Stimulated activated CD8-positive, alpha-beta memory T cell treated with anti-CD3 and anti-CD28 coated beads, Interleukin-4, amount 100 ng/mL, for 24 hours (primary cell): ENCODE measurements at regions not wholly inside any gene's neighbourhood (a gene's known extent, or its start where the extent isn't known, plus 50 kb on each side); places are given as distances from the start of the nearest gene placed in this dataset.

Experiments
- DNase-seq: peaks from one replicate; pipeline ENCODE4 v3.0.0-alpha.2; 2020; ENCODE audit warnings: low read depth

GRCh38 chr16:86384980-86385379, 125.3 kb upstream of the FOXF1 start:
- DNase-seq: no peak

DNA sequence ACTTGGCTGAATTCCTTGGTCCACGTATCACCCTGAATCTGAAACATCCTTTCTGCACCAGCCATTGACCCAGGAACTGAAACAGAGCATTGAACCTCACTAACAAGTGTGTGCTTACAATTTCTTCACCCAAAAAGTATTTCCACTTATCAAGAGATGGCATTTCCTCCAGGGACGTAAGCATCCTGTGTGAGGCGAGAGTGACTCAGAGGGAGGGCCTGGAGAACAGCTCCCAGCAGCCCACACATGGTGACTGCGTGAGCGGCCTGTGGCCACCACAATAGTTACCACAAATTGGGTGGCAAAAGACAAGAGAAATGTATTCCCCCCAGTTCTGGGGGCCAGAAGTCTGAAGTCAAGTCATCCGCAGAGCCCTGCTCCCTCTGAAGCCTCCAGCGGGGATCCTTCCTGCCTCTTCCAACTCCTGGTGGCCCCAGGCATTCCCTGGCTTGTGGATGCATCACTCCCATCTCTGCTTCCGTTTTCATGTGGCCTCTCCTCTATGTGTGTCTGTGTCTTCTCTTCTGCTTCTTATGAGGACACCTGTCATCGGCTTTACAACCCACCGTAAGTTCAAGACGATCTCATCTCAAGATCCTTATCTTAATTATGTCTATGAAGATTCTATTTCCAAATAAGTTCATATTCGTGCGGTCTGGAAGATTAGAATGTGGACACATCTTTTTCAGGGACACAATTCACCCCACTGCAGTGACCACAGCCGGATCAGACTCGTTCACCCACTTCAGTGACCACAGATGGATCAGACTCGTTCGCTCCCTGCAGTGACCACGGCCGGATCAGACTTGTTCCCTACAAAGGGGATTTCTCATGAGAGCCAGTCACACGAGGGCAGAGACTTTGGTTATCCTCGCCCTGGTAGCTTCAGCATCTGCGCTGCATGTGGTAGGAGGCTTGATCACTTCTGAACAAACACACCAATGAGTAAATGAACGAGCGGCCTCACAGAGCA, 122.6 kb upstream of the FOXF1 start:
- no peak for DNase-seq

DNA sequence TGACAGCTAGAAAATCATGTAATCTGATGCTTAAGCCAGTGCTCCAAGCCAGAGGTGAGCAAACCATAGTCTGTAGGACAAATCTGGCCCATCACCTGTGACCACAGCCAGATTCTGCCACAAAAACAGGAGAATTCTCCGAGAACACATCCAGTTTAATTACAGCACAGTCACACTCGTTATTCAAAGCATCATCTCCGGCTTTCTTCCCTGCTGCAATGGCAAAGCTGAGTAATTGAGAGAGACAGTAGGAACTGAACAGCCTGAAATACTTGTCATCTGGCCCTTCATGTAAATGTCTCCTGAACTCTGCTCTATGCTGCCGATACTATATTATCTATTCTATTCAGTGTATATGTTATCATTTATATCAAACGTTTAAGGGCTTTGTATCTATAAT, 121.4 kb upstream of the FOXF1 start:
- DNase-seq: no peak

- no peak for DNase-seq
Measured at GRCh38 chr16:86389566-86390328, 120.6 kb upstream of the FOXF1 start.

GRCh38 chr16:86390335-86390734, 120.0 kb upstream of the FOXF1 start:
- DNase-seq: no peak

- no peak for DNase-seq
Measured at GRCh38 chr16:86391486-86391885, 118.8 kb upstream of the FOXF1 start.

DNA sequence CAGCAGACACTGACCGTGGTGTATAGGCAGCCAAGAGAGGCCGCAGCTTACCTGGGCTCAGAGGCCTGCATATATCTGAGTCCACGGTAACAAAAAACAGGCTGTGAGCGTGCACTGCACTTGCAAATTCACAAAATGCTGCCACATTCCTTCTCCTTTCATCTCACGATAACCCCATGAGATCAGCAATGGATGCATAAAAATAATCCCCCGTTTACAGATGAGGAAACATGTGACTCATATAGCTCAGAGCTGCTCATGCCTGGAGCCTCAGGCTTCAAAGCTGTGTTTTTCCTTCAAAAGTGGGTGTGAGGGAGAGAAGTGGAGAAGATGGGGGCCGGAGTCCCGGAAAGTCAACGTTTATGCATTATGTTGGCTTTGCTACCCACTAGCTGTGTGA, 118.3 kb upstream of the FOXF1 start:
- DNase-seq: no peak

DNA sequence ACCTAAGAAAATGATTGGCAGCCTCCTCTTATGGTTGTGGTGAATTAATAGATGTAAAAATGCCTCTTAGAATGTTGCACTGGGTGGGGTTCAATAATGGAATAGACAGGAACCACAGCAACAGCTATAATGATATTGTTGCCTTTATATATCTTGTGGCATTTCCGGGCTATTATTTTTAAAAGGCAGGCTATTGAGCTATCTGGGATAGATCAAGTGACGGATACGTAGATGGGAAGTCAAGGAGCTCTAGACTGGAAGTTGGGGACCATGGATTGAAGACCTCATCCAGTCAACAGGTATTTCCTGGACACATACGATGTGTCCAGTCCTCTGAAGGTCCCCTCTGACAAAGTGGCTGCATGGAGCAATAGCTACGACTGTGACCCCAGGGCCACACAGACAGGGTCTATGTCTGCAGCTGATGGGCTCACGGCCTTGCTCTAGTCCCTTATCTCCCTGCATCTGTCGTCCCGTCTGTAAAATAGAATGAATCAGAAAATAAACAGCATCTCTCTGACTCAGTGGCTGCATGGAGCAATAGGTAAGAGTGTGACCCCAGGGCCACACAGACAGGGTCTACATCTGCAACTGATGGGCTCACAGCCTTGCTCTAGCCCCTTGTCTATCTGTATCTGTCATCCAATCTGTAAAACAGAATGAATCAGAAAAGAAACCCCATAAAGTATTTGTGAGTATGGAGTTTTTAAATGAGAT, 117.7 kb upstream of the FOXF1 start:
- DNase-seq: no peak

- DNase-seq: no peak
Measured at GRCh38 chr16:86393907-86394626, 116.3 kb upstream of the FOXF1 start.

DNA sequence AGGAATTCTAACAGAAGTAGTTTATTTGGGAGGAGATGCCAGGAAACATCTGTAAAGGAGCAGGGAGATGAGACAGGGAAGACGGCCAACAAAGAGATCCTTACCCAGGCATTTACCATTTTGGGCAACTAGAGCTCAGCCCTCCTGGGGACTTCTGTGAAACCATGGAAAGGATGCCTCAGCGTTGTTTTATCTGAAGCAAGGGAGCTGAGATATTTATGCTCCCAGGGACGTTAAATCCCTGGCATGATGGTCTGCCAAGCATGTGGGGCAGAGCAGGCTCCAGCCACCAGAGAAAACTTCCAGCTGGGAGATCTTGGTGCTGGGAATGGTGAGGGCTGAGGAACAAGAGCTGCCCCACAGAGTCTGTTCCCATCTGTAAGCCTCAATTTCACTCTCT, 114.8 kb upstream of the FOXF1 start:
- DNase-seq: no peak

DNA sequence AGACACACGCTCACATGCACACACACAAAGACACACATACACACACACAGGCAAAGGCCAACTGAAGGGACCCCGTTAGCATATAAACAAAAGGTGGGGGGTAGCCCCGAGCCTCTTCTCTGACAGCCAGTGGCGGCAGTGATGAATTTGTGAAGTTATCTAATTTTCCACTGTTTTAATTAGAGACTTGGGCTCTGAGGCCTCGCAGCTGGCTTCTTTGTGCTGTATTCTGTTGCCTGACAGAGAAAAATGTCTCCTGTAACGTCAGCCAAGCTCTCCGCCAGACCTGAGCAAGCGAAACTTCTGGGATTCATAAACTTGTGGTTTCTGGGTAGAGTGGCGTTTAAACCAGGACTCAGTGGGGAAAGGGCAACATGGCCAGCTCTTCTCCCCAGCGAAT, 113.9 kb upstream of the FOXF1 start:
- no peak for DNase-seq

- DNase-seq: no peak
Measured at GRCh38 chr16:86396901-86397311, 113.4 kb upstream of the FOXF1 start.

GRCh38 chr16:86398201-86398600, 112.1 kb upstream of the FOXF1 start:
- DNase-seq: no peak

- DNase-seq: no peak
Measured at GRCh38 chr16:86398622-86399021, 111.7 kb upstream of the FOXF1 start.

GRCh38 chr16:86401126-86401525, 109.2 kb upstream of the FOXF1 start:
- DNase-seq: no peak

DNA sequence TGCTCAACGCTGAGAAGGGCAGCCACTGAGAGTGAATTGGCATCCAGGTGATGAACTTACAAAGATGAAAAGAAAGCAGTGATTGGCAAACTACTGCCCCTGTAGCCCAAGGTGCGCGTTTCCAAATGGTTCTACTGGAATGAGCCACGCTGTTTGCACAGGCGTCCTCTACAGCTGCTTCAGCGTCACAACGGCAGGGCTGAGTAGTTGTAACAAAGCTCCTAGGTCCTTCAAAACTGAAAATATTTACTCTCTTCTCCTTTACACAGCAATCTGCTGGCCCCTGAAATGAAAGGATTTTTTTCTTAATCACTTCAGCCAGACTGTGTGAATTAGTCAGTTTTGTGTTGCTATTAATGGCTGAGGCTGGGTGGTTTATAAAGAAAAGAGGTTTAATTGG, 107.2 kb upstream of the FOXF1 start:
- DNase-seq: no peak

- no peak for DNase-seq
Measured at GRCh38 chr16:86403541-86404163, 106.7 kb upstream of the FOXF1 start.

DNA sequence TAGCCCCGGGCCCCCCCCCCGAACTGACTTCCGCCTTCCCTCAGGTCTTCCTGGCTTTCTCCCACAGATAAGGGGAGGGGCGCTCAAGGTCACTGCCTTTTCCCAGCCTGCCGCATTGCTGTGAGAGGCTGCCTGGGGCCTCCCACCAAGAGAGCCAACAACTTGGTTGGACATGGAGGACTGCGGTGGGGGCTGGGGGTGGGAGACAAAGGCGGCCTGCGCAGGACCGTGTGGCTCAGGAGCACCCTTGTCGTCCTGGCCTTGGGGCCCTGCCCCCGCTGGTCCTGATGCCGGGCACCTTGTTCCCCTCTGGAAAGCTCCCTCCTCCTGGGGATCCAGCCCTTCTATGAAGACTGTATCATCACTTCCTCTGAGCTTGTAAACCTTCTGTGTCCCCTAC, 105.6 kb upstream of the FOXF1 start:
- no peak for DNase-seq

DNA sequence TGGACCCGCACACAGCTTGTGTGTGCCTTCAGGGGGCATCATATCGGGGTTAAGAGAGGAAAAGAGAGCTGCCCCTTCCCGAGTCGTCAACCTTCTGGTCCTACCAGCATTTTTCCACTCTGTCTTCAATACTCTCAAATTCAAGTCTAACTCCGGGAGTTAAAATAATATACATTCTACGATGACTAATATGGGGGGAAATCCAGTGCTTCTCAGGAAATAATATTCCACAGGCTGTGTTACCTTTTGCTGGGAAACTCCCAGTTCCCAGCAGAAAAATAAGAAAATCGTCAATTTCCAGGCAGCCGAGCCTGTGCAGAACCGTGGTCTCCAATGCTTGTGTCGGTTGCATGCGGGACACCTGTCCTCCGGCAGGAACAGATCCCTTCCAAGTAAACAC, 105.0 kb upstream of the FOXF1 start:
- DNase-seq: no peak

GRCh38 chr16:86406056-86406455, 104.3 kb upstream of the FOXF1 start:
- DNase-seq: no peak

DNA sequence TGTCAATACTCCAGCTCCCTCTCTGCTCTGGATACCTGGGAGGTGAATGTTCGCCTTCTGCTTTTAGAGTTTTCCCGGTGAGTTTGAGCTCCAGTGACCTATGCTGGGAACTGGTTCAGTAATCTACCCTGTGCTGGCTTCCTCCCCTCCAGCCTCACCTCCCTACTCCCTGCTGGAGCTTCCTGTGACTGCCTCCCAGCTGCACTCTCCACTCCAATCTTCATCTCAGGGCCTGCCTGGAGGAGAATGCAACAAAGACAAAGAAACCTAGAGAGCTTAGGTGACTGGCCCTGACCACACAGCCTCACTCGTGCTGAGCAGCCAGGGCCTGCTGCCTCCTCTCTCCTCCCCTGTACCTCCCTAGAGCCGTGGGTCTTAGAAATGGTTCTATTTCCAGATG, 101.6 kb upstream of the FOXF1 start:
- DNase-seq: no peak
